Endothelial cell of umbilical vein (primary cell): ENCODE measurements at regions not wholly inside any gene's neighbourhood (a gene's known extent, or its start where the extent isn't known, plus 50 kb on each side); places are given as distances from the start of the nearest gene placed in this dataset.

Experiments used
- BruUV-seq: library from RNA; stranded (reverse); fragments of 400-500 nt; replicated peaks from 2 replicates; lab custom pipeline; 2021; lab: Mats Ljungman, UMichigan
- CTCF ChIA-PET: fragments of 300-600, 350-600 bp; sonication (Branson Sonifier 250); formaldehyde crosslinking; loops from one replicate; lab custom pipeline; 2021; ENCODE audit warnings: antibody characterized with exemption, inconsistent platforms; lab: Charles Lee
- POLR2A ChIA-PET: fragments of 300-600, 350-600 bp; sonication (Branson Sonifier 250); formaldehyde crosslinking; loops from one replicate; lab custom pipeline; 2021; ENCODE audit warnings: antibody characterized with exemption, inconsistent platforms; lab: Charles Lee
- DNase-seq: peaks from one replicate; pipeline ENCODE4 v3.0.0-alpha.2; 2011; ENCODE audit warnings: low read depth, low spot score
- FAIRE-seq: peaks from 2 replicates; lab custom pipeline; 2011; peaks lifted over from hg19 to GRCh38; lab: Jason Lieb, UNC
- H2AFZ ChIP-seq: 2 replicates; pipeline ENCODE4 v1.6.0; 2012; ENCODE audit warnings: low read depth, low read length, control low read depth, inconsistent platforms
- H3K27ac ChIP-seq: 2 replicates; pipeline ENCODE4 v1.5.1; 2011; ENCODE audit warnings: low read depth, mild to moderate bottlenecking, control low read depth, low read length, moderate library complexity; ENCODE audit not compliant: insufficient read depth
- H3K27me3 ChIP-seq, 2 experiments: 2 replicates each; pipeline versions ENCODE4 v1.6.0 to v1.6.1; 2011; ENCODE audit warnings: low read length in 2 of 2, mixed read lengths in 1 of 2; ENCODE audit not compliant: control insufficient read depth in 2 of 2, insufficient read depth in 2 of 2
- H3K36me3 ChIP-seq, 2 experiments: 2 replicates in 1 of 2; 3 replicates in 1 of 2; pipeline ENCODE4 v1.5.1; 2011; ENCODE audit warnings: low read length in 2 of 2, mild to moderate bottlenecking in 1 of 2, moderate library complexity in 1 of 2; ENCODE audit not compliant: control insufficient read depth in 2 of 2, insufficient read depth in 2 of 2; ENCODE audit errors: extremely low read depth in 1 of 2
- H3K4me1 ChIP-seq: 3 replicates; pipeline ENCODE4 v1.5.1; 2011; ENCODE audit warnings: mild to moderate bottlenecking, low read length; ENCODE audit not compliant: control insufficient read depth, insufficient read depth; ENCODE audit errors: extremely low read depth
- H3K4me2 ChIP-seq: 2 replicates; pipeline ENCODE4 v1.6.1; 2011; ENCODE audit warnings: low read length, control low read depth, mixed read lengths; ENCODE audit not compliant: insufficient read depth
- H3K4me3 ChIP-seq, 3 experiments: fragments of 200-600 bp in 1 of 3; sonication (generic), shearing (Covaris generic) in 1 of 3; replicated peaks in 1 of 3; 2 replicates each; pipeline ENCODE4 v1.5.1; 2011 to 2016; ENCODE audit warnings: control low read depth in 3 of 3, low read length in 3 of 3, mild to moderate bottlenecking in 2 of 3, inconsistent platforms in 1 of 3, low read depth in 1 of 3, moderate library complexity in 1 of 3; ENCODE audit not compliant: insufficient read depth in 1 of 3
- H3K79me2 ChIP-seq: 2 replicates; pipeline ENCODE4 v1.6.0; 2012; ENCODE audit warnings: low read length, inconsistent platforms; ENCODE audit not compliant: control insufficient read depth, insufficient read depth
- H3K9ac ChIP-seq: replicated peaks from 2 replicates; pipeline ENCODE3; 2011; ENCODE audit warnings: low read length, control low read depth; ENCODE audit not compliant: insufficient read depth; ENCODE audit errors: extremely low read depth
- H3K9me1 ChIP-seq: replicated peaks from 3 replicates; pipeline ENCODE4 v1.6.0; 2011; ENCODE audit warnings: mild to moderate bottlenecking, low read length; ENCODE audit not compliant: control insufficient read depth, insufficient read depth; ENCODE audit errors: extremely low read depth
- H3K9me3 ChIP-seq: replicated peaks from 2 replicates; pipeline ENCODE4 v1.5.1; 2012; ENCODE audit warnings: low read length, inconsistent platforms; ENCODE audit not compliant: control insufficient read depth, insufficient read depth
- H4K20me1 ChIP-seq: replicated peaks from 2 replicates; pipeline ENCODE3; 2011; ENCODE audit warnings: mild to moderate bottlenecking, low read length; ENCODE audit not compliant: control insufficient read depth, insufficient read depth; ENCODE audit errors: extremely low read depth
- CTCF ChIP-seq, 2 donors: IDR thresholded peaks; 1 replicate in 1 of 2; 2 replicates in 1 of 2; pipeline ENCODE4 v1.5.1; 2011; ENCODE audit warnings: low read length in 2 of 2, mild to moderate bottlenecking in 2 of 2, moderate library complexity in 2 of 2, control low read depth in 1 of 2, inconsistent platforms in 1 of 2, low read depth in 1 of 2; ENCODE audit not compliant: insufficient read depth in 1 of 2; ENCODE audit errors: extremely low read depth in 1 of 2
- EZH2 ChIP-seq: IDR thresholded peaks from 2 replicates; pipeline ENCODE4 v1.6.1; 2012; ENCODE audit warnings: borderline replicate concordance, low read depth, mild to moderate bottlenecking, moderate library complexity, low read length, inconsistent platforms; ENCODE audit not compliant: severe bottlenecking
- FOS ChIP-seq: IDR thresholded peaks from 2 replicates; pipeline ENCODE4 v1.6.1; 2011; ENCODE audit warnings: mild to moderate bottlenecking, low read length, moderate library complexity, borderline replicate concordance; ENCODE audit not compliant: insufficient read depth
- GATA2 ChIP-seq: IDR thresholded peaks from 2 replicates; pipeline ENCODE4 v1.7.0; 2011; ENCODE audit warnings: low read depth, mild to moderate bottlenecking, moderate library complexity, mixed read lengths, low read length; ENCODE audit not compliant: insufficient read length, insufficient read depth
- JUN ChIP-seq: IDR thresholded peaks from 2 replicates; pipeline ENCODE4 v1.6.1; 2011; ENCODE audit warnings: borderline replicate concordance, low read depth; ENCODE audit not compliant: insufficient read length, insufficient read depth
- MYC ChIP-seq: IDR thresholded peaks from one replicate; pipeline ENCODE4 v1.6.1; 2011; ENCODE audit warnings: mild to moderate bottlenecking, low read depth, low read length
- POLR2A ChIP-seq: IDR thresholded peaks from 2 replicates; pipeline ENCODE4 v1.6.1; 2012; ENCODE audit warnings: low read depth, mild to moderate bottlenecking, control low read depth, low read length
- POLR2AphosphoS5 ChIP-seq: IDR thresholded peaks from 2 replicates; pipeline ENCODE4 v1.6.1; 2012; ENCODE audit warnings: low read depth, mild to moderate bottlenecking, control low read depth, low read length, moderate library complexity; ENCODE audit not compliant: insufficient read depth
- dilution Hi-C: fragments of 300-500 bp; cut with MboI; formaldehyde crosslinking; loops from one replicate; pipeline ENCODE4 v1.15.0; 2019; ENCODE audit warnings: low sequenced_read_pairs; ENCODE audit not compliant: extremely low pct_ligation_motif_present
- intact Hi-C: fragments of 100-400 bp; cut with micrococcal nuclease; formaldehyde crosslinking; loops from one replicate; pipeline ENCODE4 v1.10.0; 2022
- TF ChIP-seq, protein P1 (sequence below): IDR thresholded peaks from 2 replicates; pipeline ENCODE4 v1.6.1; 2011; ENCODE audit not compliant: insufficient read depth, insufficient read length

- intact Hi-C loops (no loop called here), dilution Hi-C loops (no loop called here)
- ChIA-PET CTCF (no interaction called here), POLR2A (no interaction called here)
- Histone ChIP-seq H3K4me3 (no peak overlapping the region), H3K36me3 (no peaks in the 10 kb centered on the region), H3K9ac (no peak overlapping the region), H4K20me1 (no peaks in the 10 kb centered on the region), H3K27ac (no peak overlapping the region), H3K4me2 (no peak overlapping the region), H3K9me1 (no peaks in the 10 kb centered on the region), H3K79me2 (no peaks in the 10 kb centered on the region), H3K9me3 (peaks cover 9% of the 10 kb centered on the region), H3K27me3 (no peaks in the 10 kb centered on the region), H2AFZ (no peak overlapping the region), H3K4me1 (no peaks in the 10 kb centered on the region)
- BruUV-seq, result no TSS peak
- TF ChIP-seq JUN (no peak), GATA2 (no peak), POLR2A (no peak), EZH2 (no peak), FOS (no peak), CTCF (IDR thresholded peaks at IDR 0.05; ENCODE audit: extremely low read depth in 1 of 2, insufficient read depth in 1 of 2, low read depth in 1 of 2, low read length in 2 of 2) (no peak), MYC (no peak), POLR2AphosphoS5 (no peak)
- TF ChIP-seq, protein P1, sequence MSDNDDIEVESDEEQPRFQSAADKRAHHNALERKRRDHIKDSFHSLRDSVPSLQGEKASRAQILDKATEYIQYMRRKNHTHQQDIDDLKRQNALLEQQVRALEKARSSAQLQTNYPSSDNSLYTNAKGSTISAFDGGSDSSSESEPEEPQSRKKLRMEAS, result no peak
- DNase-seq, result no peak
- FAIRE-seq, result no peak
Observed at GRCh38 chr12:103100257-103100831, 142.9 kb downstream of the ASCL1 start.
